Endothelial cell of umbilical vein (primary cell): ENCODE measurements at regions not wholly inside any gene's neighbourhood (a gene's known extent, or its start where the extent isn't known, plus 50 kb on each side); places are given as distances from the start of the nearest gene placed in this dataset.

Experiments
- FOS ChIP-seq: IDR thresholded peaks from 2 replicates; pipeline ENCODE4 v1.6.1; 2011; ENCODE audit warnings: mild to moderate bottlenecking, low read length, moderate library complexity, borderline replicate concordance; ENCODE audit not compliant: insufficient read depth
- TF ChIP-seq, protein P1 (sequence below), 2 donors: IDR thresholded peaks; 1 replicate in 1 of 2; 2 replicates in 1 of 2; pipeline ENCODE4 v1.5.1; 2011; ENCODE audit warnings: low read length in 2 of 2, mild to moderate bottlenecking in 2 of 2, moderate library complexity in 2 of 2, control low read depth in 1 of 2, inconsistent platforms in 1 of 2, low read depth in 1 of 2; ENCODE audit not compliant: insufficient read depth in 1 of 2; ENCODE audit errors: extremely low read depth in 1 of 2
- TF ChIP-seq, protein P2 (sequence below): IDR thresholded peaks from 2 replicates; pipeline ENCODE4 v1.6.1; 2011; ENCODE audit not compliant: insufficient read depth, insufficient read length

- TF ChIP-seq, protein P1, sequence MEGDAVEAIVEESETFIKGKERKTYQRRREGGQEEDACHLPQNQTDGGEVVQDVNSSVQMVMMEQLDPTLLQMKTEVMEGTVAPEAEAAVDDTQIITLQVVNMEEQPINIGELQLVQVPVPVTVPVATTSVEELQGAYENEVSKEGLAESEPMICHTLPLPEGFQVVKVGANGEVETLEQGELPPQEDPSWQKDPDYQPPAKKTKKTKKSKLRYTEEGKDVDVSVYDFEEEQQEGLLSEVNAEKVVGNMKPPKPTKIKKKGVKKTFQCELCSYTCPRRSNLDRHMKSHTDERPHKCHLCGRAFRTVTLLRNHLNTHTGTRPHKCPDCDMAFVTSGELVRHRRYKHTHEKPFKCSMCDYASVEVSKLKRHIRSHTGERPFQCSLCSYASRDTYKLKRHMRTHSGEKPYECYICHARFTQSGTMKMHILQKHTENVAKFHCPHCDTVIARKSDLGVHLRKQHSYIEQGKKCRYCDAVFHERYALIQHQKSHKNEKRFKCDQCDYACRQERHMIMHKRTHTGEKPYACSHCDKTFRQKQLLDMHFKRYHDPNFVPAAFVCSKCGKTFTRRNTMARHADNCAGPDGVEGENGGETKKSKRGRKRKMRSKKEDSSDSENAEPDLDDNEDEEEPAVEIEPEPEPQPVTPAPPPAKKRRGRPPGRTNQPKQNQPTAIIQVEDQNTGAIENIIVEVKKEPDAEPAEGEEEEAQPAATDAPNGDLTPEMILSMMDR (IDR thresholded peaks at IDR 0.05; ENCODE audit: extremely low read depth in 1 of 2, insufficient read depth in 1 of 2, low read depth in 1 of 2, low read length in 2 of 2) = no peak
- TF ChIP-seq, protein P2, sequence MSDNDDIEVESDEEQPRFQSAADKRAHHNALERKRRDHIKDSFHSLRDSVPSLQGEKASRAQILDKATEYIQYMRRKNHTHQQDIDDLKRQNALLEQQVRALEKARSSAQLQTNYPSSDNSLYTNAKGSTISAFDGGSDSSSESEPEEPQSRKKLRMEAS = no peak
- no peak for TF ChIP-seq FOS
These were observed 719.6 kb downstream of the BRD1 start for GRCh38 chr22:49107961-49108530.
